GM12872 (cell line): ENCODE measurements at regions not wholly inside any gene's neighbourhood (a gene's known extent, or its start where the extent isn't known, plus 50 kb on each side); places are given as distances from the start of the nearest gene placed in this dataset.

Source experiments
- CTCF ChIP-seq: IDR thresholded peaks from 3 replicates; pipeline ENCODE4 v1.5.1; 2011; ENCODE audit warnings: low read depth, mild to moderate bottlenecking, low read length, moderate library complexity; ENCODE audit not compliant: insufficient read depth

- TF ChIP-seq CTCF: no peak
These were observed 77.6 kb upstream of the FOXF1 start for GRCh38 chr16:86432691-86433090.

GRCh38 chr16:86436466-86437185, 73.7 kb upstream of the FOXF1 start:
- no peak for TF ChIP-seq CTCF

- TF ChIP-seq CTCF: no peak
These were observed 73.0 kb upstream of the FOXF1 start for GRCh38 chr16:86437348-86437747.

GRCh38 chr16:86442703-86443102, 67.6 kb upstream of the FOXF1 start:
- TF ChIP-seq CTCF: no peak

- no peak for TF ChIP-seq CTCF
These were observed 66.7 kb upstream of the FOXF1 start for GRCh38 chr16:86443508-86444147.

GRCh38 chr16:86444261-86444660, 66.1 kb upstream of the FOXF1 start:
- TF ChIP-seq CTCF: no peak

- no peak for TF ChIP-seq CTCF
These were observed 65.7 kb upstream of the FOXF1 start for GRCh38 chr16:86444661-86445060.
